PC-9 (cell line): ENCODE measurements at regions not wholly inside any gene's neighbourhood (a gene's known extent, or its start where the extent isn't known, plus 50 kb on each side); places are given as distances from the start of the nearest gene placed in this dataset.

Source experiments
- EZH2 ChIP-seq: fragments of 200-600 bp; sonication (generic); IDR thresholded peaks from 2 replicates; pipeline ENCODE4 v1.8.0; 2017; ENCODE audit warnings: antibody characterized with exemption, low read depth
- TF ChIP-seq, protein P1 (sequence below): fragments of 200-600 bp; sonication (generic); conservative IDR thresholded peaks from 2 replicates; pipeline ENCODE4 v1.6.1; 2017; ENCODE audit warnings: mixed run types, antibody characterized with exemption, mild to moderate bottlenecking, moderate library complexity

- no peak for TF ChIP-seq EZH2
- TF ChIP-seq, protein P1, sequence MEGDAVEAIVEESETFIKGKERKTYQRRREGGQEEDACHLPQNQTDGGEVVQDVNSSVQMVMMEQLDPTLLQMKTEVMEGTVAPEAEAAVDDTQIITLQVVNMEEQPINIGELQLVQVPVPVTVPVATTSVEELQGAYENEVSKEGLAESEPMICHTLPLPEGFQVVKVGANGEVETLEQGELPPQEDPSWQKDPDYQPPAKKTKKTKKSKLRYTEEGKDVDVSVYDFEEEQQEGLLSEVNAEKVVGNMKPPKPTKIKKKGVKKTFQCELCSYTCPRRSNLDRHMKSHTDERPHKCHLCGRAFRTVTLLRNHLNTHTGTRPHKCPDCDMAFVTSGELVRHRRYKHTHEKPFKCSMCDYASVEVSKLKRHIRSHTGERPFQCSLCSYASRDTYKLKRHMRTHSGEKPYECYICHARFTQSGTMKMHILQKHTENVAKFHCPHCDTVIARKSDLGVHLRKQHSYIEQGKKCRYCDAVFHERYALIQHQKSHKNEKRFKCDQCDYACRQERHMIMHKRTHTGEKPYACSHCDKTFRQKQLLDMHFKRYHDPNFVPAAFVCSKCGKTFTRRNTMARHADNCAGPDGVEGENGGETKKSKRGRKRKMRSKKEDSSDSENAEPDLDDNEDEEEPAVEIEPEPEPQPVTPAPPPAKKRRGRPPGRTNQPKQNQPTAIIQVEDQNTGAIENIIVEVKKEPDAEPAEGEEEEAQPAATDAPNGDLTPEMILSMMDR = no peak
Measured at GRCh38 chrX:40864972-40865371, 129.6 kb upstream of the MED14 start.
